ENCODE measurements at regions not wholly inside any gene's neighbourhood (a gene's known extent, or its start where the extent isn't known, plus 50 kb on each side); places are given as distances from the start of the nearest gene placed in this dataset.
A peak's percentile ranks its signal among the peaks of the same experiment; 100 is the strongest.

- Mint-ChIP-seq H3K27me3 (peaks cover 25% of the 10 kb centered on the region), H3K4me3 (no peak overlapping the region), H3K27ac (no peak overlapping the region), H3K9me3 (no peaks in the 10 kb centered on the region), H3K4me1 (ENCODE audit: low read depth) (no peaks in the 10 kb centered on the region), H3K36me3 (ENCODE audit: low read depth) (no peaks in the 10 kb centered on the region)
- intact Hi-C loops (cut with micrococcal nuclease): no loop called here
These were observed 146.1 kb upstream of the LRFN2 start for GRCh38 chr6:40733290-40733689.

- no peaks in the 10 kb centered on the region for H3K36me3 Mint-ChIP-seq (ENCODE audit: low read depth)
- intact Hi-C loops (cut with micrococcal nuclease): no loop called here
- no peak overlapping the region for H3K27ac Mint-ChIP-seq
- H3K4me1 Mint-ChIP-seq (ENCODE audit: low read depth): no peaks in the 10 kb centered on the region
- H3K27me3 Mint-ChIP-seq: peaks cover 25% of the 10 kb centered on the region
- H3K9me3 Mint-ChIP-seq: no peaks in the 10 kb centered on the region
- no peak overlapping the region for H3K4me3 Mint-ChIP-seq
These were observed 145.7 kb upstream of the LRFN2 start for GRCh38 chr6:40732878-40733277.

GRCh38 chr6:40728643-40729042, 141.5 kb upstream of the LRFN2 start:
- intact Hi-C loops (cut with micrococcal nuclease): no loop called here

DNA sequence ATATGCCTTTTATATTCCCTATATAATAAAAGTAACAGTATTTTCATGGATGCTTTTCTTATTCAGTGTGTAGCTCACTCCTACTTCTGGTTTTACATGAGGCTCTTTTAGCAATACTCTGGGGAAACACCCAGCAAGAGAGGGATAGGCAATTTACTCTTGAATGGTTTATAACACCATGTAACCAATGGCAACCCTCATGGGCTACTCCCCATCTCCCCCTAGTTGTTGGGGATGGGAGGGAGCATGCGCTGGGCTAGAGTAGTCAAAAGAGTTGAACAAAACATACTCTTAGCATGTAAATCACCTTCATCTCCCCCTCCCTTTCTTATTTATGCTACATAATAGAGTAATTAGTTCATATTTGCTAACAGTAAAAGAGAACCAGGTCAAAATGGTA, 140.1 kb upstream of the LRFN2 start:
- peaks cover 6% of the 10 kb centered on the region for H3K27me3 Mint-ChIP-seq
- H3K36me3 Mint-ChIP-seq (ENCODE audit: low read depth): no peaks in the 10 kb centered on the region
- intact Hi-C loops (cut with micrococcal nuclease): no loop called here
- H3K4me1 Mint-ChIP-seq (ENCODE audit: low read depth): peaks cover 29% of the 10 kb centered on the region
- no peaks in the 10 kb centered on the region for H3K9me3 Mint-ChIP-seq
- no peak overlapping the region for H3K27ac Mint-ChIP-seq
- H3K4me3 Mint-ChIP-seq: no peak overlapping the region

More at GRCh38 chr6:40728643-40729042, 141.5 kb upstream of the LRFN2 start:
- H3K27ac Mint-ChIP-seq: no peak overlapping the region
- no peak overlapping the region for H3K4me3 Mint-ChIP-seq
- no peaks in the 10 kb centered on the region for H3K36me3 Mint-ChIP-seq (ENCODE audit: low read depth)
- no peaks in the 10 kb centered on the region for H3K9me3 Mint-ChIP-seq
- H3K27me3 Mint-ChIP-seq: peaks cover 8% of the 10 kb centered on the region
- H3K4me1 Mint-ChIP-seq (ENCODE audit: low read depth): peaks cover 17% of the 10 kb centered on the region

DNA sequence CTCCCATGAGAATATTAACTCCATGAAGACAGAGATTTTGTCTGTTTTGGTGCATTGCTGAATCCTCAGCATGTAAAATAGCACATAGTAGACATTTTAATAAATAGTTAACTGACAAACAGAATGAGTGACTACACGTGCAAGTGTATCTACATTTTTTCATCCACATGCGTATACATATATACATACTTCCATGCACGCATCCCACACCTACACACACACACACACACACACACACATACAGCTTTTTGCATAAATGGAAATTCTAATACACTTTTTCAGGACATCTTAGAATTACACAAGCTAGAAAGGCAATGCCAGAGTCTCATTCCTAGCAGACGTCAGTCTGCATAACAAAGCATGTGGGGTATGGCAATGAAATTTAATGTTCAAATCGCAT, 139.7 kb upstream of the LRFN2 start:
- no peak overlapping the region for H3K27ac Mint-ChIP-seq
- peaks cover 8% of the 10 kb centered on the region for H3K27me3 Mint-ChIP-seq
- H3K4me3 Mint-ChIP-seq: no peak overlapping the region
- H3K4me1 Mint-ChIP-seq (ENCODE audit: low read depth): peaks cover 34% of the 10 kb centered on the region
- H3K36me3 Mint-ChIP-seq (ENCODE audit: low read depth): no peaks in the 10 kb centered on the region
- intact Hi-C loops (cut with micrococcal nuclease): no loop called here
- no peaks in the 10 kb centered on the region for H3K9me3 Mint-ChIP-seq

GRCh38 chr6:40725390-40725789, 138.2 kb upstream of the LRFN2 start:
- H3K36me3 Mint-ChIP-seq (ENCODE audit: low read depth): no peaks in the 10 kb centered on the region
- no peak overlapping the region for H3K4me3 Mint-ChIP-seq
- no peaks in the 10 kb centered on the region for H3K9me3 Mint-ChIP-seq
- intact Hi-C loops (cut with micrococcal nuclease): no loop called here
- peaks cover 43% of the 10 kb centered on the region for H3K4me1 Mint-ChIP-seq (ENCODE audit: low read depth)
- H3K27me3 Mint-ChIP-seq: peaks cover 13% of the 10 kb centered on the region
- no peak overlapping the region for H3K27ac Mint-ChIP-seq

GRCh38 chr6:40724886-40725285, 137.7 kb upstream of the LRFN2 start:
- Mint-ChIP-seq H3K9me3 (no peaks in the 10 kb centered on the region), H3K4me1 (ENCODE audit: low read depth) (peaks cover 48% of the 10 kb centered on the region), H3K27me3 (peaks cover 14% of the 10 kb centered on the region), H3K36me3 (ENCODE audit: low read depth) (no peaks in the 10 kb centered on the region), H3K27ac (no peak overlapping the region), H3K4me3 (no peak overlapping the region)
- intact Hi-C loops (cut with micrococcal nuclease): no loop called here

DNA sequence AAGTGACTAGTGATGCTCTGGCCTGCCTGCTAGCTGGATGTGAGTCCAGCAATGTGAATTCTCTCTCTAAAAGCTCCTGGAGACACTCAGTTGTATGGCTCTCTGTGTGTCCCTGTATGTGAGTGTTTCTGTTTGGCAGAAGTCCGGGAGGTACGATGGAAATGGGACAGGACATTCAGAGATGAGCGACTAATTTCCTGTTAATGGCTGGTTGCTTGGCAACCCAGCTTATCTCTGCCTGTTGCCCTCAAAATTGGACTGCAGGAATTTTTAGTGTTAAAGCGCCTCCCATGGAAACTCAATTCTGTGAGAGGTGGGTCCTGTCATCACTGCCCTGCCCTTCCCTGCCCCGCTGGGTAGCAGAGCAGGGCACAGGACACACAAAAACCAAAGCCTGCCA, 136.8 kb upstream of the LRFN2 start:
- Mint-ChIP-seq H3K27ac (no peak overlapping the region), H3K36me3 (ENCODE audit: low read depth) (no peaks in the 10 kb centered on the region), H3K27me3 (peaks cover 14% of the 10 kb centered on the region), H3K4me1 (ENCODE audit: low read depth) (peaks cover 57% of the 10 kb centered on the region), H3K4me3 (no peak overlapping the region), H3K9me3 (no peaks in the 10 kb centered on the region)
- intact Hi-C loops (cut with micrococcal nuclease): no loop called here

GRCh38 chr6:40722553-40723258, 135.5 kb upstream of the LRFN2 start:
- H3K27ac Mint-ChIP-seq: peak overlapping the region; percentile 52

GRCh38 chr6:40722091-40722490, 134.9 kb upstream of the LRFN2 start:
- Mint-ChIP-seq H3K27ac (peak overlapping the region; percentile 52), H3K36me3 (ENCODE audit: low read depth) (no peaks in the 10 kb centered on the region), H3K4me3 (no peak overlapping the region), H3K27me3 (peaks cover 13% of the 10 kb centered on the region), H3K9me3 (no peaks in the 10 kb centered on the region), H3K4me1 (ENCODE audit: low read depth) (peaks cover 63% of the 10 kb centered on the region)
- intact Hi-C loops (cut with micrococcal nuclease): no loop called here

More at GRCh38 chr6:40722553-40723258, 135.5 kb upstream of the LRFN2 start:
- no peak overlapping the region for H3K4me3 Mint-ChIP-seq
- intact Hi-C loops (cut with micrococcal nuclease): no loop called here
- H3K27me3 Mint-ChIP-seq: peaks cover 12% of the 10 kb centered on the region
- no peaks in the 10 kb centered on the region for H3K36me3 Mint-ChIP-seq (ENCODE audit: low read depth)
- peaks cover 63% of the 10 kb centered on the region for H3K4me1 Mint-ChIP-seq (ENCODE audit: low read depth)
- H3K9me3 Mint-ChIP-seq: no peaks in the 10 kb centered on the region

DNA sequence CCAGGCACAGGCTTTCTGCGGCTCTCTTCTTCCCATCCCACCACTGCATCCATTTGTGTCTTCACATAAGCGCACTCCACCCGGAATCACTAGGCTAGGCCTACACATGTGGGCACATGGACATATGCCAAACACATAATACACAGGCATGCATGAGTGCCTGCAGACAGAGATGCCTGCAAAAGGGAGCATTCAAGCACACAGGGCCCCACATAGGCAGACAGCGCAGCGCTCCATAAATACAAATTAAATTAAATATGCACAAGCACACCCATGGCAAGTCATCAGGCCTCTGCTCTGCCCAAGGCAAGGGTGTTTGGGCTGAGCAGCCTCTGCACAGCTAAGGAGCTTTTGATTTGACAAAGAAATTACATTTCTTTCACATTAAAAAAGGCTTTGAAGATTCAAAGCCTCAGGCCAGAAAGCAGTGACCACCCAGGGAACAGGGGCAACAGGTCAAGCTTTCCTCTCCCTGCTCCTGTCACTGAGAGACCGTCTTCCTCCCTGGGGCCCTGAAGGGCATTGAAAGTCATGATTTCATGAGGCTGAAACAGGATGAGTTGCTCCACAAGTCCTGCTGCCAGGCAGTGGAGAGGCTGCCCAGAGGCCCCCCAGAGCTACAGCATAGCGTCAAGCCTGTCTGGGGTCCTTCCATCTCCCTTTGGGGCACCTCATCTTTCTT, 134.2 kb upstream of the LRFN2 start:
- Mint-ChIP-seq H3K9me3 (no peaks in the 10 kb centered on the region), H3K4me1 (ENCODE audit: low read depth) (peaks cover 63% of the 10 kb centered on the region), H3K4me3 (no peak overlapping the region), H3K27me3 (peaks cover 13% of the 10 kb centered on the region), H3K27ac (peak overlapping the region; percentile 52), H3K36me3 (ENCODE audit: low read depth) (no peaks in the 10 kb centered on the region)
- intact Hi-C loops (cut with micrococcal nuclease): no loop called here

DNA sequence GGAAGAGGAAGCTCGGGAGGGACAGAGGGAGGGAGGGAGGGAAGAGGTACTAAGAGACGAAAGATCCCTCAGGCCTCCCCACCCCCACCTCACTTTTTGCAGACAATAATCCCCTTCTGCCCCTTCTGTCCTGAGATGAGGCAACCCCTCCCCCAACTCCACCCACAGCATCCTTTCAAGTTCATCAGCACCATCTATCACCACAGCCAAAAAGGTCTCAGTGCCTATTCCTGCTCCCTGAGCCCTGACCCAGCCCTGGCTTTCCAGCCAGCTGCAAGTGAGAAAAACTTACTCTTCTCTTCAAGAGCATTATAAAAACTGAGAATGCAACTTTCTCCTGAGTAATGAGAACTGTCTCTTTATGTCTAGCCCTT, 133.2 kb upstream of the LRFN2 start:
- intact Hi-C loops (cut with micrococcal nuclease): no loop called here
- Mint-ChIP-seq H3K9me3 (no peaks in the 10 kb centered on the region), H3K4me1 (ENCODE audit: low read depth) (peaks cover 65% of the 10 kb centered on the region), H3K4me3 (no peak overlapping the region), H3K27me3 (peaks cover 19% of the 10 kb centered on the region), H3K36me3 (ENCODE audit: low read depth) (no peaks in the 10 kb centered on the region), H3K27ac (peak overlapping the region; percentile 2)

- Mint-ChIP-seq H3K4me3 (peak overlapping the region; percentile 25), H3K4me1 (ENCODE audit: low read depth) (peaks cover 59% of the 10 kb centered on the region), H3K9me3 (no peaks in the 10 kb centered on the region), H3K27ac (peak overlapping the region; percentile 2), H3K27me3 (peaks cover 23% of the 10 kb centered on the region), H3K36me3 (ENCODE audit: low read depth) (no peaks in the 10 kb centered on the region)
- intact Hi-C loops (cut with micrococcal nuclease): no loop called here
These were observed 132.7 kb upstream of the LRFN2 start for GRCh38 chr6:40719671-40720374.

GRCh38 chr6:40718401-40718800, 131.2 kb upstream of the LRFN2 start:
- H3K36me3 Mint-ChIP-seq (ENCODE audit: low read depth): no peaks in the 10 kb centered on the region
- peaks cover 50% of the 10 kb centered on the region for H3K4me1 Mint-ChIP-seq (ENCODE audit: low read depth)
- H3K9me3 Mint-ChIP-seq: no peaks in the 10 kb centered on the region
- intact Hi-C loops (cut with micrococcal nuclease): no loop called here
- H3K27ac Mint-ChIP-seq: no peak overlapping the region
- peaks cover 34% of the 10 kb centered on the region for H3K27me3 Mint-ChIP-seq
- H3K4me3 Mint-ChIP-seq: no peak overlapping the region

Measured in dendritic cell treated with granulocyte-macrophage colony-stimulating factor and Interleukin-4, amounts not matched to agents 40 ng/mL and 50 ng/mL, for 4 days (primary cell).